ENCODE measurements at regions not wholly inside any gene's neighbourhood (a gene's known extent, or its start where the extent isn't known, plus 50 kb on each side); places are given as distances from the start of the nearest gene placed in this dataset.

DNA sequence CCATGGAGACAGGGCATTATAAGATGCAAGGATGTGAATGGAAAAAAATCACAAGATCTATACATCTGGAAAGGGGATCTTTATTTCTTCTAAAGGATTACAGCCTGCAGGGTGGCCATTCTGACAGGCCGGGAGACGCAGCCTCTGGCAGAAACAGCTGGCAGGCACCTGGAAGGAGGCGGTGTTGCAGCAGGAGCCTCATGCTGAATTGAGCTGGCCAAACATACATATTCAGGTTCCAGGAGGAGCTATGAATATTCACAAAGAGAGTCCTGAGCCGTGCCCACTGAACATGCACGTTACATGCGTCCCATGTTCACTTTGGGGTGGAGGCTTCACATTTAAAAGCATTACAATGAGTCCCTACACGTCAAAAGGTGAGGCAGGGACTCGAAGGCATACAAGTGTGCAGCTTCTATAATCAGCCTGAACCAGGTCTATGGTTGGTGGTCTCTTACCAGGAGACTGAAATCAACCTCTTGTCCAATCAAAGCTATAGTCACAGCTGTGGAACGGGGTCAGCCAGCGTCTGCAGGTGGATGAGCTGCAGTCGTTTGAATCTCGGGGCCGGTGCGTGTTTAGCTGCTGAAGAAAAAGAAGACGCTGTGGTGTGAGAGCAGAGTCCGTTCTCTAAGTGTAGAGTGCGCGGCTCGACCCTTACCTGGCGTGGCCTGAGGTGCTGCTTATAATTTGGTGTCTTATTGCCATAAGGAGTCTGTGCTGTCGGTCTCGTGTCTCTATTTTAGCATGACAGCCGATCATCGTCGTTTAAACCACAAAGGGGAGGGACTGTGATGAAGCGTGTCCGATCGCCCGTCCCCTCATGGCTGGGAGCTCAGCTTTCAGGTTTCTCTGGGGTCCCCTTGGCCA is 183.0 kb downstream of the ETS2 start (continued):
- TF ChIP-seq, protein P1, sequence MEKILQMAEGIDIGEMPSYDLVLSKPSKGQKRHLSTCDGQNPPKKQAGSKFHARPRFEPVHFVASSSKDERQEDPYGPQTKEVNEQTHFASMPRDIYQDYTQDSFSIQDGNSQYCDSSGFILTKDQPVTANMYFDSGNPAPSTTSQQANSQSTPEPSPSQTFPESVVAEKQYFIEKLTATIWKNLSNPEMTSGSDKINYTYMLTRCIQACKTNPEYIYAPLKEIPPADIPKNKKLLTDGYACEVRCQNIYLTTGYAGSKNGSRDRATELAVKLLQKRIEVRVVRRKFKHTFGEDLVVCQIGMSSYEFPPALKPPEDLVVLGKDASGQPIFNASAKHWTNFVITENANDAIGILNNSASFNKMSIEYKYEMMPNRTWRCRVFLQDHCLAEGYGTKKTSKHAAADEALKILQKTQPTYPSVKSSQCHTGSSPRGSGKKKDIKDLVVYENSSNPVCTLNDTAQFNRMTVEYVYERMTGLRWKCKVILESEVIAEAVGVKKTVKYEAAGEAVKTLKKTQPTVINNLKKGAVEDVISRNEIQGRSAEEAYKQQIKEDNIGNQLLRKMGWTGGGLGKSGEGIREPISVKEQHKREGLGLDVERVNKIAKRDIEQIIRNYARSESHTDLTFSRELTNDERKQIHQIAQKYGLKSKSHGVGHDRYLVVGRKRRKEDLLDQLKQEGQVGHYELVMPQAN (conservative IDR thresholded peaks at IDR 0.05), result no peak
- TF ChIP-seq, protein P2, sequence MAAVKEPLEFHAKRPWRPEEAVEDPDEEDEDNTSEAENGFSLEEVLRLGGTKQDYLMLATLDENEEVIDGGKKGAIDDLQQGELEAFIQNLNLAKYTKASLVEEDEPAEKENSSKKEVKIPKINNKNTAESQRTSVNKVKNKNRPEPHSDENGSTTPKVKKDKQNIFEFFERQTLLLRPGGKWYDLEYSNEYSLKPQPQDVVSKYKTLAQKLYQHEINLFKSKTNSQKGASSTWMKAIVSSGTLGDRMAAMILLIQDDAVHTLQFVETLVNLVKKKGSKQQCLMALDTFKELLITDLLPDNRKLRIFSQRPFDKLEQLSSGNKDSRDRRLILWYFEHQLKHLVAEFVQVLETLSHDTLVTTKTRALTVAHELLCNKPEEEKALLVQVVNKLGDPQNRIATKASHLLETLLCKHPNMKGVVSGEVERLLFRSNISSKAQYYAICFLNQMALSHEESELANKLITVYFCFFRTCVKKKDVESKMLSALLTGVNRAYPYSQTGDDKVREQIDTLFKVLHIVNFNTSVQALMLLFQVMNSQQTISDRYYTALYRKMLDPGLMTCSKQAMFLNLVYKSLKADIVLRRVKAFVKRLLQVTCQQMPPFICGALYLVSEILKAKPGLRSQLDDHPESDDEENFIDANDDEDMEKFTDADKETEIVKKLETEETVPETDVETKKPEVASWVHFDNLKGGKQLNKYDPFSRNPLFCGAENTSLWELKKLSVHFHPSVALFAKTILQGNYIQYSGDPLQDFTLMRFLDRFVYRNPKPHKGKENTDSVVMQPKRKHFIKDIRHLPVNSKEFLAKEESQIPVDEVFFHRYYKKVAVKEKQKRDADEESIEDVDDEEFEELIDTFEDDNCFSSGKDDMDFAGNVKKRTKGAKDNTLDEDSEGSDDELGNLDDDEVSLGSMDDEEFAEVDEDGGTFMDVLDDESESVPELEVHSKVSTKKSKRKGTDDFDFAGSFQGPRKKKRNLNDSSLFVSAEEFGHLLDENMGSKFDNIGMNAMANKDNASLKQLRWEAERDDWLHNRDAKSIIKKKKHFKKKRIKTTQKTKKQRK (IDR thresholded peaks at IDR 0.05; ENCODE audit: low read depth, low read length), result no peak
- TF ChIP-seq POU2F2 (IDR thresholded peaks at IDR 0.05; ENCODE audit: borderline replicate concordance, low read depth, low read length) (no peak), LARP7 (IDR thresholded peaks at IDR 0.05) (no peak), MTA3 (IDR thresholded peaks at IDR 0.05; ENCODE audit: borderline replicate concordance, low read length) (no peak), ZBED1 (IDR thresholded peaks at IDR 0.05; ENCODE audit: borderline replicate concordance) (no peak), MEF2A (IDR thresholded peaks at IDR 0.05; ENCODE audit: insufficient read depth, low read depth, low read length) (no peak), ZNF217 (IDR thresholded peaks at IDR 0.05) (no peak), NBN (IDR thresholded peaks at IDR 0.05) (no peak)
- TF ChIP-seq, protein P3, sequence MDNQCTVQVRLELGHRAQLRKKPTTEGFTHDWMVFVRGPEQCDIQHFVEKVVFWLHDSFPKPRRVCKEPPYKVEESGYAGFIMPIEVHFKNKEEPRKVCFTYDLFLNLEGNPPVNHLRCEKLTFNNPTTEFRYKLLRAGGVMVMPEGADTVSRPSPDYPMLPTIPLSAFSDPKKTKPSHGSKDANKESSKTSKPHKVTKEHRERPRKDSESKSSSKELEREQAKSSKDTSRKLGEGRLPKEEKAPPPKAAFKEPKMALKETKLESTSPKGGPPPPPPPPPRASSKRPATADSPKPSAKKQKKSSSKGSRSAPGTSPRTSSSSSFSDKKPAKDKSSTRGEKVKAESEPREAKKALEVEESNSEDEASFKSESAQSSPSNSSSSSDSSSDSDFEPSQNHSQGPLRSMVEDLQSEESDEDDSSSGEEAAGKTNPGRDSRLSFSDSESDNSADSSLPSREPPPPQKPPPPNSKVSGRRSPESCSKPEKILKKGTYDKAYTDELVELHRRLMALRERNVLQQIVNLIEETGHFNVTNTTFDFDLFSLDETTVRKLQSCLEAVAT (IDR thresholded peaks at IDR 0.05), result no peak

Measured in GM12878 (cell line).